HEK293 (cell line): ENCODE measurements at regions not wholly inside any gene's neighbourhood (a gene's known extent, or its start where the extent isn't known, plus 50 kb on each side); places are given as distances from the start of the nearest gene placed in this dataset.

Experiments
- MZF1 ChIP-seq: fragments of 450-650 bp; formaldehyde crosslinking; IDR thresholded peaks from 2 replicates; pipeline ENCODE4 v1.5.1; 2017; ENCODE audit warnings: missing biosample characterization, missing genetic modification characterization, borderline replicate concordance
- ZNF19 ChIP-seq: fragments of 450-650 bp; formaldehyde crosslinking; IDR thresholded peaks from 2 replicates; pipeline ENCODE4; 2016; ENCODE audit warnings: missing biosample characterization, missing genetic modification characterization, low read depth
- ZNF302 ChIP-seq: fragments of 450-650 bp; formaldehyde crosslinking; IDR thresholded peaks from 2 replicates; pipeline ENCODE4 v1.5.1; 2016; ENCODE audit warnings: missing biosample characterization, missing genetic modification characterization, low read depth
- TF ChIP-seq, protein P1 (sequence below): fragments of 450-650 bp; formaldehyde crosslinking; IDR thresholded peaks from 2 replicates; pipeline ENCODE4 v1.5.1; 2016; ENCODE audit warnings: missing biosample characterization, missing genetic modification characterization

DNA sequence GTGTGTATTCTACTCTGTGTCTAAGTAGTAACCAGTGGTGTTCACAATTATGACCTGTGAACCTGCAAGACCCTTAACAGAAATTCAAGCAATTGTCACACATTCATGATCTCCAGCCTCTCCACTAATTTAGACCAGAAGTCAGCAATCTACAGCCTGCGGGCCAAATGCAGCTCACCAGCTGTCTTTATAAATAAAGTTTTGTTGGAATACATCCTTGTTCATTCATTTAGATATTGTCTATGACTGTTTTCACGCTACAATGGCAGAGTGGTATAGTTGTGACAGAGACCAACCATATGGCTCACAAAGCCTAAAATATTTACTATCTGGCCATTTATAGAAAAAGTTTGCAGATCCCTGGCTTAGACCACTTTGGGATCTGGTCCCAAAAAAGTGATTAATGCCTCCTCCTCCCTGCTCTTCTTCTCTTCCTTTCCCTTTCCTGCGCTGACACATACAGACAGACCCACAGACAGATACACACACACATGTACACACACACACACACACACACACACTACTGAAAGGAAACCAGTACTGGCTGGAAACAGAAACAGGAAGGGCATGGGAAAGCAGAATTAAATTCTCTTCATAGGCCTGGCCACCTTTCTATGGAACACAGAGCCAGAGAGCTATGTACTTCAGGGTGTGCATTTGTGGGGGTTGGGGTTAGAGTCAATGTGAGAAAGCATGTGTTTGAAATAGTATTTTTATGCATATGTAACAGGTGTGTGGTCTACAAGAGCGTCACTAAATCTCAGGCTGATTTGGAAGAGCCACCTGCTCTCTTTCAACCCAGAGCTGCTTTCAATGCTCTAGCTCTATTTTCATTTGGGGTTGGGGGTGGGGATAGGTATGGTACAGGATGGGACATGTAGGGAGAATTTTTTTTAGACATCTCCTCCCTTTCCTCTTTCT is 49.7 kb upstream of the TMEM164 start:
- TF ChIP-seq ZNF19 (tag by site-specific recombination) (no peak), MZF1 (tag by site-specific recombination) (no peak), ZNF302 (tag by site-specific recombination) (no peak)
- TF ChIP-seq, protein P1, sequence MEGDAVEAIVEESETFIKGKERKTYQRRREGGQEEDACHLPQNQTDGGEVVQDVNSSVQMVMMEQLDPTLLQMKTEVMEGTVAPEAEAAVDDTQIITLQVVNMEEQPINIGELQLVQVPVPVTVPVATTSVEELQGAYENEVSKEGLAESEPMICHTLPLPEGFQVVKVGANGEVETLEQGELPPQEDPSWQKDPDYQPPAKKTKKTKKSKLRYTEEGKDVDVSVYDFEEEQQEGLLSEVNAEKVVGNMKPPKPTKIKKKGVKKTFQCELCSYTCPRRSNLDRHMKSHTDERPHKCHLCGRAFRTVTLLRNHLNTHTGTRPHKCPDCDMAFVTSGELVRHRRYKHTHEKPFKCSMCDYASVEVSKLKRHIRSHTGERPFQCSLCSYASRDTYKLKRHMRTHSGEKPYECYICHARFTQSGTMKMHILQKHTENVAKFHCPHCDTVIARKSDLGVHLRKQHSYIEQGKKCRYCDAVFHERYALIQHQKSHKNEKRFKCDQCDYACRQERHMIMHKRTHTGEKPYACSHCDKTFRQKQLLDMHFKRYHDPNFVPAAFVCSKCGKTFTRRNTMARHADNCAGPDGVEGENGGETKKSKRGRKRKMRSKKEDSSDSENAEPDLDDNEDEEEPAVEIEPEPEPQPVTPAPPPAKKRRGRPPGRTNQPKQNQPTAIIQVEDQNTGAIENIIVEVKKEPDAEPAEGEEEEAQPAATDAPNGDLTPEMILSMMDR (tag by site-specific recombination), result no peak
